ENCODE measurements at regions not wholly inside any gene's neighbourhood (a gene's known extent, or its start where the extent isn't known, plus 50 kb on each side); places are given as distances from the start of the nearest gene placed in this dataset.

- WGBS (ENCODE audit: extremely low coverage, insufficient read length, low lambda C conversion rate), result no CpG with 5 or more reads among the region's 6 CpGs
- no peak for DNase-seq
- no peak overlapping the region for H3K4ac ChIP-seq (ENCODE audit: low read depth, low read length)
- H3K56ac ChIP-seq (ENCODE audit: insufficient read length, low read depth, low read length), result no peak overlapping the region
- Mint-ChIP-seq H3K27ac (no peak overlapping the region), H3K36me3 (ENCODE audit: insufficient read depth in 1 of 3, low read depth in 3 of 3) (no peaks in the 10 kb centered on the region), H3K4me3 (no peak overlapping the region), H3K9me3 (no peaks in the 10 kb centered on the region), H3K27me3 (ENCODE audit: low read depth) (peaks cover 5% of the 10 kb centered on the region), H3K4me1 (peaks cover 19 to 29% of the 10 kb centered on the region in 2 experiments)
- no peak overlapping the region for H3K4me2 ChIP-seq (ENCODE audit: insufficient read depth, insufficient read length, low read length)
- no peak for TF ChIP-seq CTCF (conservative IDR thresholded peaks at IDR 0.05)
- H3K79me2 ChIP-seq (ENCODE audit: insufficient read depth, low read length), result no peaks in the 10 kb centered on the region
- no peak overlapping the region for H2BK12ac ChIP-seq (ENCODE audit: insufficient read length, low read depth, low read length)
- no peaks in the 10 kb centered on the region for H3K79me1 ChIP-seq (ENCODE audit: insufficient read depth, low read depth, low read length, poor library complexity, severe bottlenecking)
- H3K9me3 ChIP-seq (ENCODE audit: control insufficient read depth, low read depth, low read length), result no peaks in the 10 kb centered on the region
- no peak overlapping the region for H2BK15ac ChIP-seq (ENCODE audit: low read depth, low read length)
- H2AFZ ChIP-seq (ENCODE audit: low read length), result no peak overlapping the region
- no peaks in the 10 kb centered on the region for H3K4me1 ChIP-seq (ENCODE audit: insufficient read depth, low read length)
- no peaks in the 10 kb centered on the region for H3K23me2 ChIP-seq (ENCODE audit: insufficient read length, low read depth, low read length, poor library complexity, severe bottlenecking)
- no peak overlapping the region for H3K23ac ChIP-seq (ENCODE audit: insufficient read length, low read depth, low read length)
- H3K18ac ChIP-seq (ENCODE audit: insufficient read length, low read depth, low read length), result no peak overlapping the region
- H2AK5ac ChIP-seq (ENCODE audit: insufficient read length, low read length), result no peak overlapping the region
- H3T11ph ChIP-seq (ENCODE audit: low read length), result no peak overlapping the region
- H3K14ac ChIP-seq (ENCODE audit: insufficient read depth, low read length), result no peak overlapping the region
- no peak overlapping the region for H4K8ac ChIP-seq (replicated peaks; ENCODE audit: insufficient read length, low read depth, low read length)
- no peak overlapping the region for H2BK20ac ChIP-seq (ENCODE audit: low read depth, low read length, poor library complexity, severe bottlenecking)
- no peaks in the 10 kb centered on the region for H3K27me3 ChIP-seq (ENCODE audit: insufficient read depth, low read length)
- no peak overlapping the region for H3K9ac ChIP-seq (ENCODE audit: extremely low read depth, insufficient read length, low read length)
- H4K91ac ChIP-seq (ENCODE audit: insufficient read length, low read depth, low read length), result no peak overlapping the region
- H4K5ac ChIP-seq (ENCODE audit: insufficient read length, low read depth, low read length), result no peak overlapping the region
- H3K27ac ChIP-seq (ENCODE audit: insufficient read length, low read depth, low read length), result no peak overlapping the region
- H2BK120ac ChIP-seq (ENCODE audit: low read depth, low read length, poor library complexity, severe bottlenecking), result no peak overlapping the region
- no peak overlapping the region for H2BK5ac ChIP-seq (ENCODE audit: insufficient read length, low read length)
- H4K20me1 ChIP-seq (ENCODE audit: control insufficient read depth, insufficient read depth, insufficient read length), result no peaks in the 10 kb centered on the region
Measured at GRCh38 chr10:123424537-123424936, 241.6 kb upstream of the GPR26 start.

All from H9 (cell line).